A673 (cell line): ENCODE measurements at regions not wholly inside any gene's neighbourhood (a gene's known extent, or its start where the extent isn't known, plus 50 kb on each side); places are given as distances from the start of the nearest gene placed in this dataset.
"Not testable (repeated sequence)": the region's sequence is repeated elsewhere in the genome, so short reads cannot be mapped to it uniquely, and the experiment has no call there.

Source experiments
- BruUV-seq: library from RNA; stranded (reverse); fragments of 400-500 nt; replicated peaks from 2 replicates; lab custom pipeline; 2021; lab: Mats Ljungman, UMichigan
- CTCF ChIA-PET: fragments of 300-600 bp; sonication (Branson Sonifier 250); formaldehyde crosslinking; loops from one replicate; lab custom pipeline; 2022; ENCODE audit warnings: antibody characterized with exemption; lab: Charles Lee
- POLR2A ChIA-PET: fragments of 300-600 bp; sonication (Branson Sonifier 250); formaldehyde crosslinking; loops from one replicate; lab custom pipeline; 2022; ENCODE audit warnings: antibody characterized with exemption; ENCODE audit not compliant: low non-redundant PET; lab: Charles Lee
- DNase-seq: peaks from one replicate; pipeline ENCODE4 v3.0.0-alpha.2; 2015; ENCODE audit warnings: low spot score
- H3K27ac ChIP-seq: fragments of 200-600 bp; sonication (generic); 2 replicates; pipeline ENCODE4 v1.5.1; 2016; ENCODE audit warnings: mixed run types, low read depth, mild to moderate bottlenecking, mixed read lengths, antibody characterized with exemption, low read length; ENCODE audit not compliant: poor library complexity, severe bottlenecking
- H3K27me3 ChIP-seq: fragments of 200-600 bp; sonication (generic); replicated peaks from 2 replicates; pipeline ENCODE4 v1.6.1; 2017; ENCODE audit warnings: mixed run types, low read depth, mild to moderate bottlenecking, mixed read lengths, antibody characterized with exemption, low read length; ENCODE audit not compliant: insufficient read depth, poor library complexity
- H3K36me3 ChIP-seq: fragments of 200-600 bp; sonication (generic); 2 replicates; pipeline ENCODE4 v1.6.1; 2016; ENCODE audit warnings: mixed run types, mild to moderate bottlenecking, mixed read lengths, antibody characterized with exemption, low read length; ENCODE audit not compliant: insufficient read depth, poor library complexity, severe bottlenecking
- H3K4me1 ChIP-seq: fragments of 200-600 bp; sonication (generic); 2 replicates; pipeline ENCODE4 v1.6.1; 2017; ENCODE audit warnings: mixed run types, mild to moderate bottlenecking, mixed read lengths, antibody characterized with exemption, low read length; ENCODE audit not compliant: insufficient read depth, poor library complexity, severe bottlenecking
- H3K4me3 ChIP-seq: fragments of 200-600 bp; sonication (generic); 2 replicates; pipeline ENCODE4 v1.5.1; 2016; ENCODE audit warnings: low read depth, mixed run types, mild to moderate bottlenecking, mixed read lengths, low read length; ENCODE audit not compliant: poor library complexity, severe bottlenecking
- H3K9me3 ChIP-seq: fragments of 200-600 bp; sonication (generic); 2 replicates; pipeline ENCODE4 v1.6.1; 2016; ENCODE audit warnings: mixed run types, low read depth, mild to moderate bottlenecking, mixed read lengths, antibody characterized with exemption, low read length; ENCODE audit not compliant: poor library complexity, severe bottlenecking
- CTCF ChIP-seq: fragments of 300-800, 200-600 bp; sonication (generic); conservative IDR thresholded peaks from 2 replicates; pipeline ENCODE4 v1.5.1; 2017; ENCODE audit warnings: low read depth, mild to moderate bottlenecking, antibody characterized with exemption, low read length, moderate library complexity, mixed read lengths
- EZH2 ChIP-seq: fragments of 200-600 bp; sonication (generic); IDR thresholded peaks from 2 replicates; pipeline ENCODE4 v1.6.1; 2017; ENCODE audit warnings: borderline replicate concordance, low read depth, mild to moderate bottlenecking, mixed read lengths, antibody characterized with exemption, low read length; ENCODE audit not compliant: poor library complexity, severe bottlenecking
- intact Hi-C: fragments of 100-400 bp; cut with micrococcal nuclease; formaldehyde crosslinking; loops from one replicate; pipeline ENCODE4 v1.10.0; 2022; ENCODE audit not compliant: unreplicated experiment

- no TSS peak for BruUV-seq
- no peaks in the 10 kb centered on the region for H3K27me3 ChIP-seq
- no peaks in the 10 kb centered on the region for H3K4me1 ChIP-seq
- TF ChIP-seq EZH2: no peak
- no peak for TF ChIP-seq CTCF
- CTCF ChIA-PET: no interaction called here
- no peak overlapping the region for H3K27ac ChIP-seq
- no peaks in the 10 kb centered on the region for H3K36me3 ChIP-seq
- H3K4me3 ChIP-seq: no peak overlapping the region
- DNase-seq: no peak
- intact Hi-C loops: no loop called here
- H3K9me3 ChIP-seq: no peaks in the 10 kb centered on the region
- POLR2A ChIA-PET: no interaction called here
These were observed 368.1 kb upstream of the EDIL3 start for GRCh38 chr5:84752780-84753179.

GRCh38 chr5:84748313-84748712 is 363.6 kb upstream of the EDIL3 start:
- CTCF ChIA-PET: no interaction called here

DNA sequence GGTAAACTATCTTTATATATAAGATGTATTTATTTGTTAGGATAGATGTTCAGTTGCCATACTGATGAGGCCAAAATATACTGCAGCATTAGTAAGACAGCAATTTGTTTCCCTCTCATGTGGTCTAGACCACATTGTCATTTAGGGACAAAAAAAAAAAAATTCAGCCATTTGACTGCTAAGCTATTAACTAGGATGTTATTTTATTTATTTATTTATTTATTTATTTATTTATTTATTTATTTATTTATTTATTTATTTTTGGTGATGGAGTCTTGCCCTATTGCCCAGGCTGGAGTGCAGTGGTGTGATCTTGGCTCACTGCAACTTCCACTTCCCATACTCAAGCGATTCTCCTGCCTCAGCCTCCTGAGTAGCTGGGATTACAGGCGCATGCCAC is 361.6 kb upstream of the EDIL3 start:
- H3K4me3 ChIP-seq, intact Hi-C loops, POLR2A ChIA-PET, BruUV-seq, H3K36me3 ChIP-seq, CTCF ChIA-PET, H3K4me1 ChIP-seq, DNase-seq, H3K27ac ChIP-seq, H3K9me3 ChIP-seq, H3K27me3 ChIP-seq: not testable (repeated sequence)

More at GRCh38 chr5:84748313-84748712, 363.6 kb upstream of the EDIL3 start:
- no peaks in the 10 kb centered on the region for H3K4me1 ChIP-seq
- POLR2A ChIA-PET: no interaction called here
- intact Hi-C loops: no loop called here
- DNase-seq: no peak
- H3K9me3 ChIP-seq: no peaks in the 10 kb centered on the region
- TF ChIP-seq EZH2: no peak
- TF ChIP-seq CTCF: no peak
- no peak overlapping the region for H3K27ac ChIP-seq
- no peaks in the 10 kb centered on the region for H3K27me3 ChIP-seq
- no peak overlapping the region for H3K4me3 ChIP-seq
- H3K36me3 ChIP-seq: no peaks in the 10 kb centered on the region
- BruUV-seq: no TSS peak

- no peaks in the 10 kb centered on the region for H3K9me3 ChIP-seq
- no TSS peak for BruUV-seq
- POLR2A ChIA-PET: no interaction called here
These were observed 356.4 kb upstream of the EDIL3 start for GRCh38 chr5:84741056-84741455.

More at GRCh38 chr5:84741056-84741455, 356.4 kb upstream of the EDIL3 start:
- CTCF ChIA-PET: no interaction called here
- Histone ChIP-seq H3K27me3 (no peaks in the 10 kb centered on the region), H3K27ac (no peak overlapping the region), H3K36me3 (no peaks in the 10 kb centered on the region), H3K4me3 (no peak overlapping the region), H3K4me1 (no peaks in the 10 kb centered on the region)
- intact Hi-C loops: no loop called here
- no peak for DNase-seq
- TF ChIP-seq CTCF (no peak), EZH2 (no peak)
